ENCODE measurements at regions not wholly inside any gene's neighbourhood (a gene's known extent, or its start where the extent isn't known, plus 50 kb on each side); places are given as distances from the start of the nearest gene placed in this dataset.

DNA sequence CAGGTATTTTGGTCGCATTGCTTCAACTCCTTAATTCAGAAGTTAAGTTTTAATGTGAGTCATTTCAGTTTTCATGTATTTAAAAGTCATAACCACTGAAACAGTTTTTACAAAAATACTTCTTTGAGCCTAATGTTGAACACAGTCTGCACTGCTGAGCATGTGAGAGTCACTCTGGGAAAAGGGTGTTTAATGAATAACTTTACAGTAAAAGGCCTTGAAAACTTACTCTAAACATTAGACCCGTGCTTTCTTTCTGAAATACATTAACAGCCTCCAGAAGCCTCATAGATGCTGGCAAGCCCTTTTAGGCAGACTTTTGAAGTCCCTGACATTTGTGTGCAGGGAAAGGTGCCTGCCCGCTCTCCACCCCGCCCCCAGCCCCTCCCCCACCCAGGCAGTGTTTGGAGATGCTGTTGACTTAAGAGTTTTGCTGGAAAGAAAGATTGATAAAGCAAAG, 68.9 kb upstream of the NR2F2 start (continued):
- TF ChIP-seq, protein P1, sequence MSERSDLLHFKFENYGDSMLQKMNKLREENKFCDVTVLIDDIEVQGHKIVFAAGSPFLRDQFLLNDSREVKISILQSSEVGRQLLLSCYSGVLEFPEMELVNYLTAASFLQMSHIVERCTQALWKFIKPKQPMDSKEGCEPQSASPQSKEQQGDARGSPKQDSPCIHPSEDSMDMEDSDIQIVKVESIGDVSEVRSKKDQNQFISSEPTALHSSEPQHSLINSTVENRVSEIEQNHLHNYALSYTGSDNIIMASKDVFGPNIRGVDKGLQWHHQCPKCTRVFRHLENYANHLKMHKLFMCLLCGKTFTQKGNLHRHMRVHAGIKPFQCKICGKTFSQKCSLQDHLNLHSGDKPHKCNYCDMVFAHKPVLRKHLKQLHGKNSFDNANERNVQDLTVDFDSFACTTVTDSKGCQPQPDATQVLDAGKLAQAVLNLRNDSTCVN (CRISPR knock-in tag; IDR thresholded peaks at IDR 0.05; ENCODE audit: borderline replicate concordance): peak; percentile 53; the same call in 1 of the 2 replicates
- TF ChIP-seq HOXA9 (CRISPR knock-in tag; IDR thresholded peaks at IDR 0.05; ENCODE audit: borderline replicate concordance): no peak
- TF ChIP-seq, protein P2, sequence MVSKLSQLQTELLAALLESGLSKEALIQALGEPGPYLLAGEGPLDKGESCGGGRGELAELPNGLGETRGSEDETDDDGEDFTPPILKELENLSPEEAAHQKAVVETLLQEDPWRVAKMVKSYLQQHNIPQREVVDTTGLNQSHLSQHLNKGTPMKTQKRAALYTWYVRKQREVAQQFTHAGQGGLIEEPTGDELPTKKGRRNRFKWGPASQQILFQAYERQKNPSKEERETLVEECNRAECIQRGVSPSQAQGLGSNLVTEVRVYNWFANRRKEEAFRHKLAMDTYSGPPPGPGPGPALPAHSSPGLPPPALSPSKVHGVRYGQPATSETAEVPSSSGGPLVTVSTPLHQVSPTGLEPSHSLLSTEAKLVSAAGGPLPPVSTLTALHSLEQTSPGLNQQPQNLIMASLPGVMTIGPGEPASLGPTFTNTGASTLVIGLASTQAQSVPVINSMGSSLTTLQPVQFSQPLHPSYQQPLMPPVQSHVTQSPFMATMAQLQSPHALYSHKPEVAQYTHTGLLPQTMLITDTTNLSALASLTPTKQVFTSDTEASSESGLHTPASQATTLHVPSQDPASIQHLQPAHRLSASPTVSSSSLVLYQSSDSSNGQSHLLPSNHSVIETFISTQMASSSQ (IDR thresholded peaks at IDR 0.05; ENCODE audit: low read depth): peak; percentile 83
- TF ChIP-seq, protein P2 (CRISPR knock-in tag; IDR thresholded peaks at IDR 0.05; ENCODE audit: borderline replicate concordance): peak; percentile 87; the same call in 1 of the 2 replicates

DNA sequence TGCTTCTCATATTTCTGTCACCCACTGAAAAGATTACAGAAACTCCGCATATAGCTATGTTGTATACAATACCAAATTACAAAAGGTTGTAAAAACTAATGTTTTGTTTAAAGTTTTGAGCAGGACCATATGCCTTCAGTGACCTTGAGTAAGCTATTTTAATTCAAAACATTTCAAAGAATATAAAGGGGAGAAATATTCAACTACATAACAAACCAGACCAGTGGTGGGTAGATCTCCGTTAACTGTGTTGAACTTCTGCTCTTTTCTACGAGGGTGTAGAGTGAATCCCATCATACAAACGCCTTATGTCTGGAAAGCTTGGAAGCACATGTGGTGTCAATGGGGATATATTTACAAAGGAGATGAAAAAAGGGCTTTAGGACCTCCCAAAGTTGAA, 68.4 kb upstream of the NR2F2 start:
- peak overlapping the region; percentile 87 for H3K27ac ChIP-seq (ENCODE audit: extremely low read length, insufficient read depth, low read length)
- POLR2A ChIA-PET: interaction anchor here (1.0 to 2.0 kb wide), 7 partner anchors 9 to 1417 kb away, joined by 3 to 7 read pairs (median 5); partner anchors contain the start of gene NR2F2
- TF ChIP-seq ZFYVE20 (CRISPR knock-in tag; IDR thresholded peaks at IDR 0.05; ENCODE audit: borderline replicate concordance, low read depth) (no peak), RBM39 (IDR thresholded peaks at IDR 0.05; ENCODE audit: low read depth, low read length, poor library complexity, severe bottlenecking) (no peak), RELA (CRISPR knock-in tag; IDR thresholded peaks at IDR 0.05) (no peak), NKX3-1 (CRISPR knock-in tag; IDR thresholded peaks at IDR 0.05) (no peak), ZFP82 (CRISPR knock-in tag; IDR thresholded peaks at IDR 0.05; ENCODE audit: borderline replicate concordance) (0 out of 2 replicates have a peak, but pooled peaks have one; percentile 38), ZMYM4 (CRISPR knock-in tag; IDR thresholded peaks at IDR 0.05) (no peak)
- TF ChIP-seq, protein P3, sequence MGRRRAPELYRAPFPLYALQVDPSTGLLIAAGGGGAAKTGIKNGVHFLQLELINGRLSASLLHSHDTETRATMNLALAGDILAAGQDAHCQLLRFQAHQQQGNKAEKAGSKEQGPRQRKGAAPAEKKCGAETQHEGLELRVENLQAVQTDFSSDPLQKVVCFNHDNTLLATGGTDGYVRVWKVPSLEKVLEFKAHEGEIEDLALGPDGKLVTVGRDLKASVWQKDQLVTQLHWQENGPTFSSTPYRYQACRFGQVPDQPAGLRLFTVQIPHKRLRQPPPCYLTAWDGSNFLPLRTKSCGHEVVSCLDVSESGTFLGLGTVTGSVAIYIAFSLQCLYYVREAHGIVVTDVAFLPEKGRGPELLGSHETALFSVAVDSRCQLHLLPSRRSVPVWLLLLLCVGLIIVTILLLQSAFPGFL (CRISPR knock-in tag; IDR thresholded peaks at IDR 0.05): no peak
- TF ChIP-seq, protein P4, sequence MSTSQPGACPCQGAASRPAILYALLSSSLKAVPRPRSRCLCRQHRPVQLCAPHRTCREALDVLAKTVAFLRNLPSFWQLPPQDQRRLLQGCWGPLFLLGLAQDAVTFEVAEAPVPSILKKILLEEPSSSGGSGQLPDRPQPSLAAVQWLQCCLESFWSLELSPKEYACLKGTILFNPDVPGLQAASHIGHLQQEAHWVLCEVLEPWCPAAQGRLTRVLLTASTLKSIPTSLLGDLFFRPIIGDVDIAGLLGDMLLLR (CRISPR knock-in tag; IDR thresholded peaks at IDR 0.05): no peak
- TF ChIP-seq, protein P5, sequence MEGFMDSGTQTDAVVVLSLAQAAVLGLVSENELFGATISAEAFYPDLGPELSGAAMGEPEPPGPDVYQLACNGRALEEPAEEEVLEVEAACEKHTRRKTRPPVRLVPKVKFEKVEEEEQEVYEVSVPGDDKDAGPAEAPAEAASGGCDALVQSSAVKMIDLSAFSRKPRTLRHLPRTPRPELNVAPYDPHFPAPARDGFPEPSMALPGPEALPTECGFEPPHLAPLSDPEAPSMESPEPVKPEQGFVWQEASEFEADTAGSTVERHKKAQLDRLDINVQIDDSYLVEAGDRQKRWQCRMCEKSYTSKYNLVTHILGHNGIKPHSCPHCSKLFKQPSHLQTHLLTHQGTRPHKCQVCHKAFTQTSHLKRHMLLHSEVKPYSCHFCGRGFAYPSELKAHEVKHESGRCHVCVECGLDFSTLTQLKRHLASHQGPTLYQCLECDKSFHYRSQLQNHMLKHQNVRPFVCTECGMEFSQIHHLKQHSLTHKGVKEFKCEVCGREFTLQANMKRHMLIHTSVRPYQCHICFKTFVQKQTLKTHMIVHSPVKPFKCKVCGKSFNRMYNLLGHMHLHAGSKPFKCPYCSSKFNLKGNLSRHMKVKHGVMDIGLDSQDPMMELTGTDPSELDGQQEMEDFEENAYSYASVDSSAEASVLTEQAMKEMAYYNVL (CRISPR knock-in tag; IDR thresholded peaks at IDR 0.05; ENCODE audit: borderline replicate concordance): no peak

More for the DNA sequence above, 68.4 kb upstream of the NR2F2 start:
- TSS peak; percentile 39 for BruUV-seq (replicated peaks)
- WGBS (ENCODE audit: low lambda C conversion rate): 2% methylated on average over 4 of the region's 4 CpGs
- intact Hi-C loops (cut with micrococcal nuclease; ENCODE audit: unreplicated experiment): loop anchor here (5.0 kb wide), 1 partner anchor 35 kb away; no protein-coding TSS in a partner anchor
- H2AFZ ChIP-seq (ENCODE audit: low read length): no peak overlapping the region
- H3K9me3 ChIP-seq (ENCODE audit: low read length): no peaks in the 10 kb centered on the region
- H3K9ac ChIP-seq (ENCODE audit: insufficient read depth, low read depth, low read length): peak overlapping the region; percentile 59
- in situ Hi-C loops (cut with HindIII; ENCODE audit: extremely low pct_ligation_motif_present, low pct_unique_long_range_greater_than_20kb): loop anchor here (5.0 kb wide), 2 partner anchors 65 to 90 kb away; no protein-coding TSS in a partner anchor
- H4K20me1 ChIP-seq (ENCODE audit: insufficient read depth, low read length): no peaks in the 10 kb centered on the region
- H3K4me1 ChIP-seq (ENCODE audit: insufficient read depth, low read length): peaks cover 89% of the 10 kb centered on the region
- CTCF ChIA-PET (ENCODE audit: low intra/inter-chr PET ratio, low total read pairs): no interaction called here
- DNase-seq (ENCODE audit: low spot score): peak; percentile 43
- no peaks in the 10 kb centered on the region for H3K27me3 ChIP-seq (ENCODE audit: control insufficient read depth in 1 of 2, insufficient read depth in 2 of 2, low read length in 2 of 2)
- no peaks in the 10 kb centered on the region for H3K79me2 ChIP-seq (ENCODE audit: insufficient read depth, low read length)
- peak overlapping the region in 2 of 3 experiments; percentile 50 to 54; a peak in 3 of 6 replicates for H3K4me3 ChIP-seq (replicated peaks in 1 of 3; ENCODE audit: insufficient read depth in 1 of 3, low read depth in 2 of 3, low read length in 3 of 3)
- H3K4me2 ChIP-seq (ENCODE audit: low read depth, low read length): peak overlapping the region; percentile 81
- FAIRE-seq: peak; percentile 21
- peak; percentile 52 for ATAC-seq
- no peaks in the 10 kb centered on the region for H3K36me3 ChIP-seq (replicated peaks in 1 of 2; ENCODE audit: control insufficient read depth in 1 of 2, insufficient read depth in 2 of 2, low read length in 2 of 2)
